Endodermal cell (in vitro differentiated cells): ENCODE measurements at regions not wholly inside any gene's neighbourhood (a gene's known extent, or its start where the extent isn't known, plus 50 kb on each side); places are given as distances from the start of the nearest gene placed in this dataset.
A peak's percentile ranks its signal among the peaks of the same experiment; 100 is the strongest.

Experiments used
- DNase-seq: peaks from one replicate; pipeline ENCODE4 v3.0.0-alpha.2; 2017
- H3K27ac ChIP-seq: 2 replicates; pipeline ENCODE4 v1.5.1; 2013; ENCODE audit warnings: mild to moderate bottlenecking, low read depth, low read length, moderate library complexity
- H3K27me3 ChIP-seq: 2 replicates; pipeline ENCODE4 v1.6.1; 2013; ENCODE audit warnings: mild to moderate bottlenecking, low read length, moderate library complexity; ENCODE audit not compliant: insufficient read depth, control insufficient read depth, poor library complexity, severe bottlenecking
- H3K36me3 ChIP-seq: 2 replicates; pipeline ENCODE4 v1.7.0; 2013; ENCODE audit warnings: mild to moderate bottlenecking, low read length, moderate library complexity; ENCODE audit not compliant: control insufficient read depth, insufficient read depth
- H3K4me1 ChIP-seq: one replicate; pipeline ENCODE4 v1.7.0; 2013; ENCODE audit warnings: low read length; ENCODE audit not compliant: control insufficient read depth, insufficient read depth
- H3K4me3 ChIP-seq: 2 replicates; pipeline ENCODE4 v1.5.1; 2013; ENCODE audit warnings: mild to moderate bottlenecking, low read length, moderate library complexity
- H3K9ac ChIP-seq: 2 replicates; pipeline ENCODE4 v1.6.1; 2013; ENCODE audit warnings: mild to moderate bottlenecking, low read length, moderate library complexity; ENCODE audit not compliant: poor library complexity, severe bottlenecking; ENCODE audit errors: extremely low read depth
- H3K9me3 ChIP-seq: 2 replicates; pipeline ENCODE4 v1.6.1; 2013; ENCODE audit warnings: mild to moderate bottlenecking, low read length, moderate library complexity; ENCODE audit not compliant: control insufficient read depth
- H3K27ac Mint-ChIP-seq: 2 replicates; pipeline ENCODE4 v1.8.0; 2020; ENCODE audit warnings: mixed read lengths
- H3K27me3 Mint-ChIP-seq: 2 replicates; pipeline ENCODE4 v1.8.0; 2021; ENCODE audit warnings: mild to moderate bottlenecking, mixed read lengths; ENCODE audit not compliant: insufficient read depth
- H3K36me3 Mint-ChIP-seq: 2 replicates; pipeline ENCODE4 v1.8.0; 2020; ENCODE audit warnings: low read depth, mixed read lengths
- H3K4me1 Mint-ChIP-seq: 2 replicates; pipeline ENCODE4 v1.8.0; 2020; ENCODE audit warnings: mixed read lengths
- H3K4me3 Mint-ChIP-seq: 2 replicates; pipeline ENCODE4 v1.8.0; 2020; ENCODE audit warnings: mild to moderate bottlenecking, moderate library complexity, mixed read lengths
- H3K9me3 Mint-ChIP-seq: 2 replicates; pipeline ENCODE4 v1.8.0; 2020; ENCODE audit warnings: mild to moderate bottlenecking, mixed read lengths
- WGBS, 2 experiments: methylation state at CpG; one replicate each; pipeline versions ENCODE4 v1.1.5 to v1.1.7; 2013; ENCODE audit warnings: missing lambda C conversion rate in 2 of 2, mixed read lengths in 1 of 2; ENCODE audit not compliant: insufficient coverage in 1 of 2, insufficient read length in 1 of 2; 5-methylcytosine and 5-hydroxymethylcytosine counted together
- TF ChIP-seq, protein P1 (sequence below): fragments of 200-600 bp; sonication (generic); conservative IDR thresholded peaks from 2 replicates; pipeline ENCODE4 v1.5.0; 2021; ENCODE audit warnings: antibody characterized with exemption, mild to moderate bottlenecking

DNA sequence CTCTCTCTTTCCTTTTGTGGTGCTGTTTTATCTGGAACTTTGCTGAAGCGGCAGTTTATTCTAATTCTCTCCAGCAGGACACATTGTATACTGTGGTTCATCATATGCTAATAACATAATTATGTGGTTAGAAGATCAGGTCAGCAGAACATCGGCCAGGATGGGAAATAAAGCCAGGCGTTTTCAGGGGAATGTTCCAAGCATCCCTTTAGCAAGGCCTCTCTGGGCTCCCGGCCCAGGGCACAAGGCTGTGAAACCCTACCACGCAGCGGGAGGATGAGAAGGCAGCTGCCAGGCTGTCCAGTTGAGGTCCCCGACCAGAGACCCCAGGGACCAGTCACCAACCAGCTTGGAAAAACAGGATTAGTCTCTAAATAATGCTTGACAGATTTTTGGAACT, 112.2 kb upstream of the GALNT17 start:
- Mint-ChIP-seq H3K27ac (no peak overlapping the region), H3K4me1 (no peaks in the 10 kb centered on the region), H3K27me3 (peaks cover 4% of the 10 kb centered on the region), H3K9me3 (peaks cover 3% of the 10 kb centered on the region), H3K4me3 (no peak overlapping the region), H3K36me3 (no peaks in the 10 kb centered on the region)
- Histone ChIP-seq H3K4me1 (no peaks in the 10 kb centered on the region), H3K27me3 (no peaks in the 10 kb centered on the region), H3K9me3 (no peaks in the 10 kb centered on the region), H3K36me3 (no peaks in the 10 kb centered on the region), H3K9ac (no peak overlapping the region), H3K4me3 (no peak overlapping the region), H3K27ac (no peak overlapping the region)
- DNase-seq, result no peak
- TF ChIP-seq, protein P1, sequence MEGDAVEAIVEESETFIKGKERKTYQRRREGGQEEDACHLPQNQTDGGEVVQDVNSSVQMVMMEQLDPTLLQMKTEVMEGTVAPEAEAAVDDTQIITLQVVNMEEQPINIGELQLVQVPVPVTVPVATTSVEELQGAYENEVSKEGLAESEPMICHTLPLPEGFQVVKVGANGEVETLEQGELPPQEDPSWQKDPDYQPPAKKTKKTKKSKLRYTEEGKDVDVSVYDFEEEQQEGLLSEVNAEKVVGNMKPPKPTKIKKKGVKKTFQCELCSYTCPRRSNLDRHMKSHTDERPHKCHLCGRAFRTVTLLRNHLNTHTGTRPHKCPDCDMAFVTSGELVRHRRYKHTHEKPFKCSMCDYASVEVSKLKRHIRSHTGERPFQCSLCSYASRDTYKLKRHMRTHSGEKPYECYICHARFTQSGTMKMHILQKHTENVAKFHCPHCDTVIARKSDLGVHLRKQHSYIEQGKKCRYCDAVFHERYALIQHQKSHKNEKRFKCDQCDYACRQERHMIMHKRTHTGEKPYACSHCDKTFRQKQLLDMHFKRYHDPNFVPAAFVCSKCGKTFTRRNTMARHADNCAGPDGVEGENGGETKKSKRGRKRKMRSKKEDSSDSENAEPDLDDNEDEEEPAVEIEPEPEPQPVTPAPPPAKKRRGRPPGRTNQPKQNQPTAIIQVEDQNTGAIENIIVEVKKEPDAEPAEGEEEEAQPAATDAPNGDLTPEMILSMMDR, result no peak
- WGBS, 2 experiments, result 90 to 91% methylated on average over 6 to 7 of the region's 7 CpGs

DNA sequence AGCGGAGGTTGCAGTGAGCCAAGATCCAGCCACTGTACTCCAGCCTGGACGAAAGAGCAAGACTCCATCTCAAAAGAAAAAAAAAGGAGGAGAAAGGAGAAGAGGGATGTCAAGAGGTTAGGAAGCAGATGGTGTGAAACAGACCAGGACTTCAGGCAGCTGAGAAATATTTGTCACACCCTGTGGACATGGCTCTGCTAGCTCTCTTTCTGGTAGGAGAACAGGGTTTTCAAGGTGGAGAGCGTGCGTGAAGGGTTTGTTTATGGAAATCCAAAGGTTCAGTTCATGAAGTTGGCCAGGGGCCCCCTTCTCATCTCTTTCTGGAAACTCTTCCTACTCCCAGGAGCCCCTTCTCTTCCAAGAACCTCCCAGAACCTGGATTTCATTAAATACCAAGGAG, 110.8 kb upstream of the GALNT17 start:
- no peaks in the 10 kb centered on the region for H3K9me3 ChIP-seq
- H3K27me3 Mint-ChIP-seq, result no peaks in the 10 kb centered on the region

DNA sequence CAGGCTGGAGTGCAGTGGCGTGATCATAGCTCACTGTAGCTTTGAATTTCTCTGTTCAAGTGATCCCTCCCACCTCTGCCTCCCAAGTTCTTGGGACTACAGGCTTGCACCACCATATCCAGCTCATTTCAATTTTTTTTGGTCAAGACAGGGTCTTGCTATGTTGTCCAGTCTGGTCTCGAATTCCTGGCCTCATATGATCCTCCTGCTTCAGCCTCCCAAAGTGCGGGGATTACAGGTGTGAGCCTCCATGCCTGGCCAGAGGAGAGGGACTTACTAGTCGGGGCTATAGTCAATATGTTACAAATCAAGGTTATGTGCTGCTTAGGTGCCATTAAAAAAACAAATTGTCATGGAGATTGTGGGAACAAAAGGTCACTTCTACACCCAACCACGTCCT, 105.3 kb upstream of the GALNT17 start:
- no peaks in the 10 kb centered on the region for H3K9me3 ChIP-seq
- peaks cover 14% of the 10 kb centered on the region for H3K9me3 Mint-ChIP-seq
- no peak overlapping the region for H3K9ac ChIP-seq
- no peak overlapping the region for H3K4me3 Mint-ChIP-seq
- no peaks in the 10 kb centered on the region for H3K36me3 Mint-ChIP-seq
- no peak for DNase-seq
- H3K36me3 ChIP-seq, result no peaks in the 10 kb centered on the region
- 40 to 85% methylated on average over 1 to 5 of the region's 5 CpGs for WGBS, 2 experiments
- no peak overlapping the region for H3K4me3 ChIP-seq
- H3K27ac ChIP-seq, result no peak overlapping the region
- no peaks in the 10 kb centered on the region for H3K27me3 Mint-ChIP-seq
- peaks cover 6% of the 10 kb centered on the region for H3K4me1 Mint-ChIP-seq
- H3K27ac Mint-ChIP-seq, result peak overlapping the region; percentile 89
- no peaks in the 10 kb centered on the region for H3K27me3 ChIP-seq
- no peaks in the 10 kb centered on the region for H3K4me1 ChIP-seq
- TF ChIP-seq, protein P1, result no peak

More for the DNA sequence above, 110.8 kb upstream of the GALNT17 start:
- Histone ChIP-seq H3K27ac (no peak overlapping the region), H3K4me1 (no peaks in the 10 kb centered on the region), H3K4me3 (no peak overlapping the region), H3K9ac (no peak overlapping the region), H3K27me3 (no peaks in the 10 kb centered on the region), H3K36me3 (no peaks in the 10 kb centered on the region)
- H3K9me3 Mint-ChIP-seq, result peaks cover 8% of the 10 kb centered on the region
- no peak overlapping the region for H3K27ac Mint-ChIP-seq
- no peak for DNase-seq
- 100% methylated on average over 2 to 4 of the region's 4 CpGs for WGBS, 2 experiments
- H3K4me3 Mint-ChIP-seq, result no peak overlapping the region
- no peaks in the 10 kb centered on the region for H3K4me1 Mint-ChIP-seq
- TF ChIP-seq, protein P1, result no peak
- no peaks in the 10 kb centered on the region for H3K36me3 Mint-ChIP-seq
